Right atrium auricular region (tissue), 2 donors: ENCODE measurements at regions not wholly inside any gene's neighbourhood (a gene's known extent, or its start where the extent isn't known, plus 50 kb on each side); places are given as distances from the start of the nearest gene placed in this dataset.

Experiments used
- DNase-seq: peaks from one replicate; pipeline ENCODE4 v3.0.0-alpha.2; 2019; ENCODE audit warnings: low spot score
- H3K27ac ChIP-seq, 2 donors: fragments of 200-600 bp; sonication (generic); 1 replicate in 1 of 2; 2 replicates in 1 of 2; pipeline ENCODE4 v1.5.1; 2016 to 2019
- H3K27me3 ChIP-seq, 2 donors: fragments of 200-600 bp; sonication (generic); one replicate each; pipeline versions ENCODE4 v1.5.1 to v1.6.0; 2017 to 2019
- H3K36me3 ChIP-seq: fragments of 200-600 bp; sonication (generic); one replicate; pipeline ENCODE4 v1.5.1; 2016
- H3K4me1 ChIP-seq, 2 donors: fragments of 200-600 bp; sonication (generic); one replicate each; pipeline versions ENCODE4 v1.5.1 to v1.6.0; 2017 to 2019
- H3K4me3 ChIP-seq, 2 donors: fragments of 200-600 bp; sonication (generic); 1 replicate in 1 of 2; 2 replicates in 1 of 2; pipeline ENCODE4 v1.5.1; 2017 to 2019; ENCODE audit warnings: mild to moderate bottlenecking in 1 of 2, moderate library complexity in 1 of 2
- H3K9me3 ChIP-seq, 2 donors: fragments of 200-600 bp; sonication (generic); one replicate each; pipeline ENCODE4 v1.5.1; 2019
- CTCF ChIP-seq, 2 donors: fragments of 200-600 bp; sonication (generic); IDR thresholded peaks; one replicate each; pipeline ENCODE4 v1.5.1; 2019; ENCODE audit warnings: antibody characterized with exemption in 2 of 2

GRCh38 chr5:32501071-32502002 is 56.8 kb upstream of the ZFR start:
- no peak for DNase-seq
- H3K4me3 ChIP-seq, result no peak overlapping the region
- no peaks in the 10 kb centered on the region for H3K27me3 ChIP-seq
- H3K9me3 ChIP-seq, result no peaks in the 10 kb centered on the region
- no peaks in the 10 kb centered on the region for H3K36me3 ChIP-seq
- no peak for TF ChIP-seq CTCF (IDR thresholded peaks at IDR 0.05)
- H3K4me1 ChIP-seq, result peaks cover 0 to 23% of the 10 kb centered on the region in 2 donors
- H3K27ac ChIP-seq, result no peak overlapping the region

GRCh38 chr5:32500181-32500580 is 55.6 kb upstream of the ZFR start:
- Histone ChIP-seq H3K27ac (no peak overlapping the region), H3K27me3 (no peaks in the 10 kb centered on the region), H3K4me1 (peaks cover 0 to 11% of the 10 kb centered on the region in 2 donors), H3K4me3 (no peak overlapping the region), H3K9me3 (no peaks in the 10 kb centered on the region), H3K36me3 (no peaks in the 10 kb centered on the region)
- no peak for DNase-seq
- TF ChIP-seq CTCF (IDR thresholded peaks at IDR 0.05), result no peak

- Histone ChIP-seq H3K36me3 (no peaks in the 10 kb centered on the region), H3K27ac (no peak overlapping the region), H3K4me3 (no peak overlapping the region), H3K4me1 (peaks cover 0 to 2% of the 10 kb centered on the region in 2 donors), H3K9me3 (no peaks in the 10 kb centered on the region), H3K27me3 (no peaks in the 10 kb centered on the region)
- DNase-seq, result no peak
- no peak for TF ChIP-seq CTCF (IDR thresholded peaks at IDR 0.05)
Measured at GRCh38 chr5:32499261-32499660, 54.7 kb upstream of the ZFR start.

GRCh38 chr5:32498484-32498883 is 53.9 kb upstream of the ZFR start:
- H3K4me1 ChIP-seq, result no peaks in the 10 kb centered on the region
- no peaks in the 10 kb centered on the region for H3K27me3 ChIP-seq
- no peak for DNase-seq
- no peaks in the 10 kb centered on the region for H3K36me3 ChIP-seq
- TF ChIP-seq CTCF (IDR thresholded peaks at IDR 0.05), result no peak
- H3K9me3 ChIP-seq, result no peaks in the 10 kb centered on the region
- H3K4me3 ChIP-seq, result no peak overlapping the region
- H3K27ac ChIP-seq, result no peak overlapping the region

- TF ChIP-seq CTCF (IDR thresholded peaks at IDR 0.05), result no peak
- no peak overlapping the region for H3K27ac ChIP-seq
- no peaks in the 10 kb centered on the region for H3K9me3 ChIP-seq
- H3K27me3 ChIP-seq, result no peaks in the 10 kb centered on the region
- no peaks in the 10 kb centered on the region for H3K4me1 ChIP-seq
- no peaks in the 10 kb centered on the region for H3K36me3 ChIP-seq
- H3K4me3 ChIP-seq, result no peak overlapping the region
- DNase-seq, result no peak
Measured at GRCh38 chr5:32496104-32496503, 51.6 kb upstream of the ZFR start.
